ENCODE measurements at regions not wholly inside any gene's neighbourhood (a gene's known extent, or its start where the extent isn't known, plus 50 kb on each side); places are given as distances from the start of the nearest gene placed in this dataset.

GRCh38 chr4:89427782-89428181 lies 120.2 kb upstream of the GPRIN3 start:
- TF ChIP-seq POLR2A (IDR thresholded peaks at IDR 0.05; ENCODE audit: low read length) (no peak), GATA1 (IDR thresholded peaks at IDR 0.05; ENCODE audit: low read depth, low read length) (no peak)

Measured in erythroblast (primary cell).